A549 (cell line): ENCODE measurements at regions not wholly inside any gene's neighbourhood (a gene's known extent, or its start where the extent isn't known, plus 50 kb on each side); places are given as distances from the start of the nearest gene placed in this dataset.

Experiments used
- ATAC-seq, 2 experiments: fragments of 200-7000 bp in 1 of 2; fragments of >200 bp in 1 of 2; cut with Nextera tagmentation in 1 of 2; cut with Tn5 transposase in 1 of 2; 3 replicates each; pipeline versions ENCODE4 v1.8.0 to v1.9.1; 2018 to 2020; ENCODE audit warnings: mild to moderate bottlenecking in 1 of 2, moderate library complexity in 1 of 2
- CTCF ChIA-PET: fragments of 300-600 bp; sonication (Branson Sonifier 250); formaldehyde crosslinking; extraction: SDS; loops from one replicate; lab custom pipeline; 2021; ENCODE audit warnings: antibody characterized with exemption, inconsistent platforms; lab: Yijun Ruan, JAX
- POLR2A ChIA-PET: fragments of 350-600 bp; formaldehyde crosslinking; extraction: SDS; loops from one replicate; lab custom pipeline; 2021; ENCODE audit warnings: antibody characterized with exemption, inconsistent platforms; lab: Yijun Ruan, JAX
- DNase-seq, 2 experiments: peaks; one replicate each; pipeline versions ENCODE4 v3.0.0 to v3.0.0-alpha.2; 2011 to 2016; ENCODE audit warnings: low read depth in 1 of 2, low spot score in 1 of 2
- FAIRE-seq: peaks from 2 replicates; lab custom pipeline; 2011; peaks lifted over from hg19 to GRCh38; lab: Jason Lieb, UNC
- H3K27ac ChIP-seq, 2 experiments: fragments of >200 bp; sonication (Bioruptor Twin); formaldehyde crosslinking; 3 replicates each; pipeline ENCODE4 v1.5.1; 2016 to 2017
- H3K4me1 ChIP-seq: fragments of >200 bp; sonication (Bioruptor Twin); formaldehyde crosslinking; 3 replicates; pipeline ENCODE4 v1.6.1; 2016
- H3K4me2 ChIP-seq: fragments of >200 bp; sonication (Bioruptor Twin); formaldehyde crosslinking; 3 replicates; pipeline ENCODE4 v1.6.1; 2016
- H3K4me3 ChIP-seq: fragments of >200 bp; sonication (Bioruptor Twin); formaldehyde crosslinking; 3 replicates; pipeline ENCODE4 v1.5.1; 2016
- H3K9me3 ChIP-seq: fragments of >200 bp; sonication (Bioruptor Twin); formaldehyde crosslinking; 3 replicates; pipeline ENCODE4 v1.6.1; 2016
- BCL3 ChIP-seq: fragments of >200 bp; sonication (Bioruptor Twin); formaldehyde crosslinking; IDR thresholded peaks from 3 replicates; pipeline ENCODE4 v1.6.1; 2016
- CBX2 ChIP-seq: fragments of 200-600 bp; sonication (generic); IDR thresholded peaks from 2 replicates; pipeline ENCODE4 v1.6.1; 2016; ENCODE audit warnings: low read depth, mild to moderate bottlenecking, borderline replicate concordance
- CBX8 ChIP-seq: fragments of 200-600 bp; sonication (generic); IDR thresholded peaks from 2 replicates; pipeline ENCODE4 v1.6.1; 2016
- CHD4 ChIP-seq: fragments of 200-600 bp; sonication (generic); IDR thresholded peaks from 2 replicates; pipeline ENCODE4 v1.6.1; 2016; ENCODE audit warnings: antibody characterized with exemption, mild to moderate bottlenecking, borderline replicate concordance
- CTCF ChIP-seq: fragments of >200 bp; sonication (Bioruptor Twin); formaldehyde crosslinking; IDR thresholded peaks from 3 replicates; pipeline ENCODE4 v1.5.1; 2016
- EP300 ChIP-seq, 2 experiments: fragments of >200 bp; sonication (Bioruptor Twin); formaldehyde crosslinking; IDR thresholded peaks; 2 replicates in 1 of 2; 3 replicates in 1 of 2; pipeline ENCODE4 v1.6.1; 2016 to 2017
- ESRRA ChIP-seq: fragments of 150-350 bp; IDR thresholded peaks from 2 replicates; pipeline ENCODE4 v1.6.1; 2014; ENCODE audit warnings: mild to moderate bottlenecking, low read length, borderline replicate concordance
- FOSL2 ChIP-seq, 2 experiments: fragments of 450-650 bp in 1 of 2; fragments of >200 bp in 1 of 2; sonication (Bioruptor Twin) in 1 of 2; formaldehyde crosslinking; IDR thresholded peaks; 2 replicates each; pipeline versions ENCODE4 v1.5.0 to v1.6.1; 2016 to 2020; ENCODE audit warnings: mild to moderate bottlenecking in 1 of 2, moderate library complexity in 1 of 2
- FOXS1 ChIP-seq: fragments of 250-450 bp; sonication (Bioruptor Pico); IDR thresholded peaks from 2 replicates; pipeline ENCODE4 v1.5.0; 2020; ENCODE audit warnings: mild to moderate bottlenecking, moderate library complexity
- HEYL ChIP-seq: fragments of 250-450 bp; sonication (Bioruptor Pico); IDR thresholded peaks from 2 replicates; pipeline ENCODE4 v1.8.0; 2021; ENCODE audit warnings: mild to moderate bottlenecking, moderate library complexity
- HMGXB4 ChIP-seq: fragments of 250-450 bp; sonication (Bioruptor Pico); IDR thresholded peaks from 2 replicates; pipeline ENCODE4 v1.5.0; 2021; ENCODE audit warnings: mild to moderate bottlenecking, moderate library complexity, borderline replicate concordance
- HOXA7 ChIP-seq: fragments of 250-450 bp; sonication (Bioruptor Pico); IDR thresholded peaks from 2 replicates; pipeline ENCODE4 v1.5.0; 2020; ENCODE audit warnings: mild to moderate bottlenecking, moderate library complexity
- HOXB13 ChIP-seq: fragments of 250-450 bp; sonication (Bioruptor Pico); IDR thresholded peaks from 2 replicates; pipeline ENCODE4 v1.5.0; 2020; ENCODE audit warnings: low read depth, mild to moderate bottlenecking, moderate library complexity
- JUN ChIP-seq, 2 experiments: fragments of >200 bp; sonication (Bioruptor Twin); formaldehyde crosslinking; IDR thresholded peaks; 2 replicates in 1 of 2; 3 replicates in 1 of 2; pipeline ENCODE4 v1.6.1; 2016 to 2017
- JUNB ChIP-seq: fragments of >200 bp; sonication (Bioruptor Twin); formaldehyde crosslinking; IDR thresholded peaks from 2 replicates; pipeline ENCODE4 v1.6.1; 2016
- KDM1A ChIP-seq: fragments of 200-600 bp; sonication (generic); IDR thresholded peaks from 2 replicates; pipeline ENCODE4 v1.6.1; 2016; ENCODE audit warnings: low read depth, mild to moderate bottlenecking
- MAX ChIP-seq: IDR thresholded peaks from 2 replicates; pipeline ENCODE4 v1.6.1; 2012
- MAZ ChIP-seq: fragments of 150-350 bp; IDR thresholded peaks from 2 replicates; pipeline ENCODE4 v1.6.1; 2014; ENCODE audit warnings: antibody characterized with exemption, low read depth, low read length, borderline replicate concordance
- NPAS2 ChIP-seq: fragments of 250-450 bp; sonication (Bioruptor Pico); IDR thresholded peaks from 2 replicates; pipeline ENCODE4 v1.8.0; 2022; ENCODE audit warnings: mild to moderate bottlenecking, moderate library complexity, borderline replicate concordance
- NR3C1 ChIP-seq: fragments of >200 bp; sonication (Bioruptor Twin); formaldehyde crosslinking; IDR thresholded peaks from 3 replicates; pipeline ENCODE4 v1.6.1; 2017
- POLR2A ChIP-seq: IDR thresholded peaks from 2 replicates; pipeline ENCODE4 v1.6.1; 2012; ENCODE audit warnings: mild to moderate bottlenecking, low read length
- RARB ChIP-seq: fragments of 250-450 bp; sonication (Bioruptor Pico); IDR thresholded peaks from 2 replicates; pipeline ENCODE4 v1.8.0; 2021; ENCODE audit warnings: mild to moderate bottlenecking, moderate library complexity
- RCOR1 ChIP-seq: fragments of 150-350 bp; IDR thresholded peaks from 2 replicates; pipeline ENCODE4 v1.6.1; 2014; ENCODE audit warnings: antibody characterized with exemption, low read length, low read depth
- RNF2 ChIP-seq: fragments of 200-600 bp; sonication (generic); IDR thresholded peaks from 2 replicates; pipeline ENCODE4 v1.6.1; 2016; ENCODE audit warnings: low read depth, mild to moderate bottlenecking, antibody characterized with exemption, moderate library complexity, borderline replicate concordance
- SMC3 ChIP-seq: fragments of >200 bp; sonication (Bioruptor Twin); formaldehyde crosslinking; IDR thresholded peaks from 3 replicates; pipeline ENCODE4 v1.6.1; 2018; ENCODE audit warnings: inconsistent platforms
- SREBF2 ChIP-seq: fragments of 450-650 bp; IDR thresholded peaks from 2 replicates; pipeline ENCODE4 v1.6.1; 2014; ENCODE audit warnings: mild to moderate bottlenecking, moderate library complexity
- ZC3H11A ChIP-seq: fragments of 450-650 bp; IDR thresholded peaks from 2 replicates; pipeline ENCODE4 v1.6.1; 2014; ENCODE audit warnings: antibody characterized with exemption, mild to moderate bottlenecking
- ZFP36 ChIP-seq: fragments of 450-650 bp; IDR thresholded peaks from 2 replicates; pipeline ENCODE4 v1.6.1; 2014; ENCODE audit warnings: borderline replicate concordance; ENCODE audit not compliant: partially characterized antibody
- ZNF302 ChIP-seq: fragments of 250-450 bp; sonication (Bioruptor Pico); IDR thresholded peaks from 2 replicates; pipeline ENCODE4 v1.9.0; 2021; ENCODE audit warnings: inconsistent platforms, mild to moderate bottlenecking, moderate library complexity
- WGBS: methylation state at CpG from one replicate; pipeline ENCODE4 v1.1.6; 2017; ENCODE audit errors: missing lambda C conversion rate; 5-methylcytosine and 5-hydroxymethylcytosine counted together

GRCh38 chr4:81845761-81846160 lies 374.1 kb upstream of the RASGEF1B start:
- Histone ChIP-seq H3K9me3 (no peaks in the 10 kb centered on the region), H3K4me2 (no peak overlapping the region), H3K4me3 (no peak overlapping the region), H3K4me1 (0 out of 3 replicates have a peak, but pooled peaks cover 3% of the 10 kb centered on the region), H3K27ac (no peak overlapping the region)
- ChIA-PET CTCF (interaction anchor here (1.4 to 2.3 kb wide), 3 partner anchors 11 to 380 kb away, joined by 3 to 7 read pairs (median 5); no protein-coding TSS in a partner anchor), POLR2A (no interaction called here)
- WGBS, result 52% methylated on average over 3 of the region's 3 CpGs
- ATAC-seq, result no peak
- TF ChIP-seq MAZ (no peak), CTCF (no peak), ESRRA (no peak), CBX8 (no peak), POLR2A (no peak), JUNB (no peak), NPAS2 (CRISPR knock-in tag) (no peak), ZNF302 (CRISPR knock-in tag) (no peak), NR3C1 (no peak), RCOR1 (no peak), ZFP36 (no peak), RARB (CRISPR knock-in tag) (no peak), BCL3 (no peak), ZC3H11A (no peak)
- FAIRE-seq, result no peak
- no peak for DNase-seq

GRCh38 chr4:81845273-81845672 lies 373.6 kb upstream of the RASGEF1B start:
- H3K9me3 ChIP-seq, result no peaks in the 10 kb centered on the region
- no peak overlapping the region for H3K4me3 ChIP-seq
- no peak overlapping the region for H3K4me2 ChIP-seq
- DNase-seq (no peak), FAIRE-seq (no peak), ATAC-seq (no peak)
- ChIA-PET CTCF (interaction anchor here (0.7 to 2.3 kb wide), 5 partner anchors 11 to 380 kb away, joined by 3 to 7 read pairs (median 3); no protein-coding TSS in a partner anchor), POLR2A (no interaction called here)
- H3K4me1 ChIP-seq, result 0 out of 3 replicates have a peak, but pooled peaks cover 3% of the 10 kb centered on the region
- H3K27ac ChIP-seq, result no peak overlapping the region
- no peak for TF ChIP-seq FOSL2 (IDR thresholded peaks at IDR 0.05)
- TF ChIP-seq FOSL2 (CRISPR knock-in tag; IDR thresholded peaks at IDR 0.05), result no peak
- no peak for TF ChIP-seq HOXA7 (CRISPR knock-in tag)
- WGBS, result 53% methylated on average over 2 of the region's 2 CpGs

GRCh38 chr4:81844717-81845116 lies 373.0 kb upstream of the RASGEF1B start:
- peak; percentile 34 to 71 for DNase-seq
- Histone ChIP-seq H3K4me2 (no peak overlapping the region), H3K9me3 (no peaks in the 10 kb centered on the region), H3K4me3 (no peak overlapping the region), H3K27ac (no peak overlapping the region), H3K4me1 (0 out of 3 replicates have a peak, but pooled peaks cover 3% of the 10 kb centered on the region)
- POLR2A ChIA-PET, result no interaction called here
- 0% methylated on average over 3 of the region's 3 CpGs for WGBS
- FAIRE-seq, result no peak
- CTCF ChIA-PET, result interaction anchor here (0.7 to 2.3 kb wide), 10 partner anchors 12 to 445 kb away, joined by 3 to 7 read pairs (median 3); no protein-coding TSS in a partner anchor
- ATAC-seq, result peak; percentile 74 to 91
- TF ChIP-seq JUN (IDR thresholded peaks at IDR 0.05) (no peak), FOXS1 (CRISPR knock-in tag) (no peak), SMC3 (peak; percentile 47), HEYL (no peak), CHD4 (no peak), EP300 (IDR thresholded peaks at IDR 0.05) (no peak), CBX8 (no peak), CBX2 (no peak), SREBF2 (no peak), MAX (no peak), HOXB13 (CRISPR knock-in tag) (no peak), RNF2 (no peak), KDM1A (no peak), HMGXB4 (no peak), CTCF (peak; percentile 46)
